Tibial artery (tissue), 4 donors: ENCODE measurements at regions not wholly inside any gene's neighbourhood (a gene's known extent, or its start where the extent isn't known, plus 50 kb on each side); places are given as distances from the start of the nearest gene placed in this dataset.

Source experiments
- DNase-seq, 2 donors: peaks; one replicate each; pipeline ENCODE4 v3.0.0-alpha.2; 2019
- H3K27ac ChIP-seq, 2 donors: fragments of 200-600 bp; sonication (generic) in 1 of 2; 1 replicate in 1 of 2; 2 replicates in 1 of 2; pipeline ENCODE4 v1.5.1; 2018 to 2019; ENCODE audit warnings: mild to moderate bottlenecking in 1 of 2
- H3K27me3 ChIP-seq, 2 donors: fragments of 200-600 bp; sonication (generic) in 1 of 2; one replicate each; pipeline versions ENCODE4 v1.5.1 to v1.6.0; 2016 to 2019
- H3K36me3 ChIP-seq, 3 donors: fragments of 200-600 bp; sonication (generic) in 2 of 3; one replicate each; pipeline ENCODE4 v1.5.1; 2016 to 2019; ENCODE audit warnings: mild to moderate bottlenecking in 2 of 3
- H3K4me1 ChIP-seq, 4 donors: fragments of 200-600 bp; sonication (generic) in 2 of 4; 1 replicate in 3 of 4; 2 replicates in 1 of 4; pipeline ENCODE4 v1.5.1; 2016 to 2019
- H3K4me3 ChIP-seq, 2 donors: fragments of 200-600 bp; sonication (generic) in 1 of 2; 1 replicate in 1 of 2; 2 replicates in 1 of 2; pipeline ENCODE4 v1.5.1; 2018 to 2019; ENCODE audit warnings: mild to moderate bottlenecking in 2 of 2
- H3K9me3 ChIP-seq, 3 donors: fragments of 200-600 bp; sonication (generic) in 1 of 3; one replicate each; pipeline ENCODE4 v1.5.1; 2016 to 2019
- intact Hi-C: fragments of 100-400 bp; cut with DNase I; formaldehyde crosslinking; loops from one replicate; pipeline ENCODE4 v1.15.0; 2023; ENCODE audit warnings: low total_unique reads
- TF ChIP-seq, protein P1 (sequence below), 2 experiments: fragments of 200-600 bp in 1 of 2; fragments of 450-650 bp in 1 of 2; IDR thresholded peaks; one replicate each; pipeline ENCODE4 v1.5.1; 2017 to 2019; ENCODE audit warnings: antibody characterized with exemption in 2 of 2, mild to moderate bottlenecking in 1 of 2, moderate library complexity in 1 of 2

- no peaks in the 10 kb centered on the region for H3K27me3 ChIP-seq
- no peak overlapping the region for H3K4me3 ChIP-seq
- intact Hi-C loops = no loop called here
- TF ChIP-seq, protein P1, sequence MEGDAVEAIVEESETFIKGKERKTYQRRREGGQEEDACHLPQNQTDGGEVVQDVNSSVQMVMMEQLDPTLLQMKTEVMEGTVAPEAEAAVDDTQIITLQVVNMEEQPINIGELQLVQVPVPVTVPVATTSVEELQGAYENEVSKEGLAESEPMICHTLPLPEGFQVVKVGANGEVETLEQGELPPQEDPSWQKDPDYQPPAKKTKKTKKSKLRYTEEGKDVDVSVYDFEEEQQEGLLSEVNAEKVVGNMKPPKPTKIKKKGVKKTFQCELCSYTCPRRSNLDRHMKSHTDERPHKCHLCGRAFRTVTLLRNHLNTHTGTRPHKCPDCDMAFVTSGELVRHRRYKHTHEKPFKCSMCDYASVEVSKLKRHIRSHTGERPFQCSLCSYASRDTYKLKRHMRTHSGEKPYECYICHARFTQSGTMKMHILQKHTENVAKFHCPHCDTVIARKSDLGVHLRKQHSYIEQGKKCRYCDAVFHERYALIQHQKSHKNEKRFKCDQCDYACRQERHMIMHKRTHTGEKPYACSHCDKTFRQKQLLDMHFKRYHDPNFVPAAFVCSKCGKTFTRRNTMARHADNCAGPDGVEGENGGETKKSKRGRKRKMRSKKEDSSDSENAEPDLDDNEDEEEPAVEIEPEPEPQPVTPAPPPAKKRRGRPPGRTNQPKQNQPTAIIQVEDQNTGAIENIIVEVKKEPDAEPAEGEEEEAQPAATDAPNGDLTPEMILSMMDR (IDR thresholded peaks at IDR 0.05) = no peak
- peaks cover 0 to 48% (median 4%) of the 10 kb centered on the region in 4 donors for H3K4me1 ChIP-seq
- H3K27ac ChIP-seq = no peak overlapping the region
- DNase-seq = no peak
- no peaks in the 10 kb centered on the region for H3K36me3 ChIP-seq
- H3K9me3 ChIP-seq = peaks cover 0 to 3% (median 0%) of the 10 kb centered on the region in 3 donors
These were observed 51.1 kb upstream of the ROPN1 start for GRCh38 chr3:124043023-124043422.

- DNase-seq = no peak
- Histone ChIP-seq H3K27ac (no peak overlapping the region), H3K27me3 (no peaks in the 10 kb centered on the region), H3K36me3 (no peaks in the 10 kb centered on the region), H3K9me3 (no peaks in the 10 kb centered on the region), H3K4me3 (no peak overlapping the region), H3K4me1 (peaks cover 0 to 45% (median 4%) of the 10 kb centered on the region in 4 donors)
- intact Hi-C loops = no loop called here
- TF ChIP-seq, protein P1 (IDR thresholded peaks at IDR 0.05) = no peak
These were observed 53.0 kb upstream of the ROPN1 start for GRCh38 chr3:124044956-124045355.

DNA sequence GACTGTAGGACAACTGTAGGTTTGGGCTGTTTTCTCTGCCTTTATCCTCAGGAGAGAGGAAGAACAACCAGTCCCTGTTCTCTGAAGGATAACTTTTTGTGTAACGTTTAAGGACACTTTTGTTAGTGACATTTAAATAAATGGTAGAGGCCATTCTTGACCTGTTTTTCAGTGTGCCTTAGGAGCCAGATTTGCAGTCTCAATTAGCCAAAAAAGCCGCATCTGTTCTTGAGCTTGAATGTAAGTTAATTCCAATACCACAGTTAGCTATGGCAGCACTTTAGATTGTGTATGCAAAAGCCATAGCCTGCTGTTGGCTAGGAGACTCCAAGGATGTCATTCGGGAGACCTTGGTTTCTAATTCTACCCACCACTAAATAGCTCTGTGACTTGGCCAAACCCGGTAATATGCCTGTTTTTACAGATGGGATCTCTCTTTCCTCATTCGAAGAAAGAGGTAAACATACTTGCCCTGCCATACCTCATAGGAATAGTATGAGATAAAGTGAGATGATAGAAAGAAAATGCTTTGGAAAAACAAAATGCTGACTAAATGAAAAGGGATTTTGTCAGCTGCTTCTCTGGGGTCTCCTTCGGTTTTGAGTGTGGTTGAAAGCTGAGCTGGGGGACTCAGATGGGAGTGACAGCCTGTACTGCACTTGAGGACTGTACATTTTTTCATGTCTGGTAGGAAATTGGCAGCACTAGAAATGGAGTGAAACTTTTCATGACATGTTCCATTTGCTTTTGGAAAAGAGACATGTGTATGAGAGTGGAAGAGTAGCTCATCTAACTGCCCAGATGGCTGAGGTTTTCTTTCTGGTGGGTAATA is 57.3 kb upstream of the ROPN1 start:
- no peak for DNase-seq
- Histone ChIP-seq H3K27ac (no peak overlapping the region), H3K4me3 (no peak overlapping the region), H3K27me3 (no peaks in the 10 kb centered on the region), H3K9me3 (no peaks in the 10 kb centered on the region), H3K4me1 (peaks cover 0 to 11% (median 2%) of the 10 kb centered on the region in 4 donors), H3K36me3 (no peaks in the 10 kb centered on the region)
- intact Hi-C loops = no loop called here
- TF ChIP-seq, protein P1 (IDR thresholded peaks at IDR 0.05) = no peak

DNA sequence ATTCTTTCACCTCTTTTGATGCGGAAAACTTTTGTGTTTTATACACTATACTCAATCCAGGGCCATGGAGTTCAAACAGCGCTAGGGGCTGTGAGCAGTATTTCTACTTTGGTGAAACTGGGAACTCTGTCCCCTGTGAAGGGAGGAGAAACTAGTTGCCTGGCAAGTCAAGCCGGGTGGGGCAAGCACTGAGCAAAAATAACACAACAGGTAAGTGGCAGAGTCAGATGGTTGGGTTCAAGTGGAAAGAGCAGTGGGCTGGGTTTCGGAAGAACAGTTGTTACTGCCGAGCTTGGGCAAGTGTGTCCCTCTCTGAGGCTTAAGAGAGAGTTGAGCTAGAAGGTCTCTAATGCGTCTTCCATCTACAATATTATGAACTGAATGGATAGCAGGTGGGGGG is 59.7 kb upstream of the ROPN1 start:
- H3K27me3 ChIP-seq = no peaks in the 10 kb centered on the region
- no peak overlapping the region for H3K4me3 ChIP-seq
- TF ChIP-seq, protein P1 (IDR thresholded peaks at IDR 0.05) = no peak
- no peaks in the 10 kb centered on the region for H3K9me3 ChIP-seq
- intact Hi-C loops = no loop called here
- no peak for DNase-seq
- H3K4me1 ChIP-seq = peaks cover 0 to 34% (median 9%) of the 10 kb centered on the region in 4 donors
- H3K27ac ChIP-seq = no peak overlapping the region
- H3K36me3 ChIP-seq = no peaks in the 10 kb centered on the region

DNA sequence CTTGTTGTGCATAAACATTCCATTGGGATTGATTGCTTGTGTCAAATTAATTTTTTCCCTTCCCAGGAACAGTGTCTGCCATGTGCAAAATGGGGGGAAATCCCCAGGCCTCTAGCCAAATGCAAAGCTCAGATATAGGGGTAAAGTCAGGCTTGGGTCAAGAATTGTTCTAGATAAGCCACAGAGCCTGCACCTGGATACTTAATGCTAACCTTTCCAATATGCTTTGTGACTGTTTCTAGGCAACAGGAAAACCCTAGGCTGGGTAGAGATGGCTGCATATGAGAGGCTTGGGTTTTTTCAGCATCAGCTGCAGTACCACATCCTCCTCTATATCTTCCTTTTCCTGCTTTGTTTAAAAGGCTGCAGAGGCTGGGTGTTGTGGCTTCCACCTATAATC is 61.9 kb upstream of the ROPN1 start:
- no peak for DNase-seq
- intact Hi-C loops = no loop called here
- Histone ChIP-seq H3K27me3 (no peaks in the 10 kb centered on the region), H3K27ac (no peak overlapping the region), H3K9me3 (no peaks in the 10 kb centered on the region), H3K36me3 (no peaks in the 10 kb centered on the region), H3K4me1 (peaks cover 0 to 55% (median 19%) of the 10 kb centered on the region in 4 donors), H3K4me3 (no peak overlapping the region)
- TF ChIP-seq, protein P1 (IDR thresholded peaks at IDR 0.05) = no peak
